GM12873 (cell line): ENCODE measurements at regions not wholly inside any gene's neighbourhood (a gene's known extent, or its start where the extent isn't known, plus 50 kb on each side); places are given as distances from the start of the nearest gene placed in this dataset.

Source experiments
- TF ChIP-seq, protein P1 (sequence below): IDR thresholded peaks from 2 replicates; pipeline ENCODE4 v1.5.1; 2012; ENCODE audit warnings: low read depth, mild to moderate bottlenecking, moderate library complexity, low read length, control low read depth; ENCODE audit not compliant: insufficient read depth; ENCODE audit errors: missing control alignments

DNA sequence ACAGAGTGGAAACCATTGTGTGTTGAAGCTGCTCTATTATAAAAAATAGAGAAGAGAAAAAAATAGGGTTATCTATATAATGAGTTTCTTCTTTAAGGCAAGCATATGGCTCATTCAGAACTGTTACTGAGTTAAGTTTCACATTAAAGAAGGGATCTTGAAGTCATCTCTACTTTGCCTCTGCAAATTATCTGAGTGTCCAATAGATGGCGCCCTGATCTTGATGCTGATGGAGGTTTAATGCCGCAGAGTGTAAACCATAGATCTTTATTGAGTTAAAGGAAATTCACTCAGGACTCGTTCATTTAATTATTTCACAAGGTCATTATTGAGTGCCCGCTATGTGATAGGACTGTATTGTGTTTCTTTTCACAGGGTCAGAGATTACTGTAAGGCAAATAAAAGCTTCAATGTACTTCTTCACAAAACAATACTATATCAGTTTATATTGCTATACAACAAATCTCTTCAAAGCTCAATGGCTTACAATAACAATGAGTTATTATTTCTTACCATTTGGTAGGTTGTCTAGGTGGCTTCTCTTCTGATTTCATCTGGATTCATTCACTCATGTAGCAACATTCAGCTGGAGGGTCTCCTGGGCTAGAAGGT, 171.4 kb downstream of the NSUN3 start:
- TF ChIP-seq, protein P1, sequence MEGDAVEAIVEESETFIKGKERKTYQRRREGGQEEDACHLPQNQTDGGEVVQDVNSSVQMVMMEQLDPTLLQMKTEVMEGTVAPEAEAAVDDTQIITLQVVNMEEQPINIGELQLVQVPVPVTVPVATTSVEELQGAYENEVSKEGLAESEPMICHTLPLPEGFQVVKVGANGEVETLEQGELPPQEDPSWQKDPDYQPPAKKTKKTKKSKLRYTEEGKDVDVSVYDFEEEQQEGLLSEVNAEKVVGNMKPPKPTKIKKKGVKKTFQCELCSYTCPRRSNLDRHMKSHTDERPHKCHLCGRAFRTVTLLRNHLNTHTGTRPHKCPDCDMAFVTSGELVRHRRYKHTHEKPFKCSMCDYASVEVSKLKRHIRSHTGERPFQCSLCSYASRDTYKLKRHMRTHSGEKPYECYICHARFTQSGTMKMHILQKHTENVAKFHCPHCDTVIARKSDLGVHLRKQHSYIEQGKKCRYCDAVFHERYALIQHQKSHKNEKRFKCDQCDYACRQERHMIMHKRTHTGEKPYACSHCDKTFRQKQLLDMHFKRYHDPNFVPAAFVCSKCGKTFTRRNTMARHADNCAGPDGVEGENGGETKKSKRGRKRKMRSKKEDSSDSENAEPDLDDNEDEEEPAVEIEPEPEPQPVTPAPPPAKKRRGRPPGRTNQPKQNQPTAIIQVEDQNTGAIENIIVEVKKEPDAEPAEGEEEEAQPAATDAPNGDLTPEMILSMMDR, result peak; percentile 63

DNA sequence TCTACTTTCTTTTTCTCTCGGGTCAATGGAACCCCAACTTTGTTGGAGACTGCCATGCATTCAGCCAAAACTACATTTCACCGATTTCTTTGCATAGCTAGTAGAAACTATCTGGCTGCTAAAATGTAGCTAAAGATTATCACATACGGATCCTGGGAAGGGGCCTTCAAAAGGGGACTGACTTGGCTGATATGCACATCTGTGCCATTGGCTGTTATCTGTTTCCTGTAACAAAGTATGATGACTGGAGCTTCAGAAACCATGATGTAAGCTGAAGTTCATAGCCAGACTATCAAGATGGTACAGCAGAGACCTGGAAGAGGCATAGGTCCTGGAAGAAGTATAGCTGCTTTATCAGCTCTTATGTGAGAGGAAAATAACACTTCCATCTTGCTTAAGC, 179.1 kb downstream of the NSUN3 start:
- TF ChIP-seq, protein P1, result no peak

DNA sequence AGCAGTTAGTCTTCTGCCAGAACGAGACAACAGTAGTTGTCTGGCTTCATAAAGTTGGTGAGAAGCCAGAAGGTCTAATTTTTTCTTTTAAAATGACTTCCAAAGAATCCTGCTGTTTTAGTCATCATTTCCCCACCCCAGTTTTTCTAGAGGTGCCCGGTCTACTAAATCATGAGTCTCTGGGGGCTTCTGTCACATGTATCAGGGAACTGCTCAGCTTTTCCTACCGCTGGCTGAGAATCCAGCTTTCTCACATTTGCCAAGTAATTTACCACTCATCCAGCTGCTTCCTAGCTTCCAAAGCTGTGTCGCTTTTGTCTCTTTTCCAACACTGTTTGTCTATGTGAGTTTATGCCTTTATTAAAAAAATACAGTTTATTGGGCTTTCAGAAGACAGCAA, 183.3 kb downstream of the NSUN3 start:
- TF ChIP-seq, protein P1, result no peak

DNA sequence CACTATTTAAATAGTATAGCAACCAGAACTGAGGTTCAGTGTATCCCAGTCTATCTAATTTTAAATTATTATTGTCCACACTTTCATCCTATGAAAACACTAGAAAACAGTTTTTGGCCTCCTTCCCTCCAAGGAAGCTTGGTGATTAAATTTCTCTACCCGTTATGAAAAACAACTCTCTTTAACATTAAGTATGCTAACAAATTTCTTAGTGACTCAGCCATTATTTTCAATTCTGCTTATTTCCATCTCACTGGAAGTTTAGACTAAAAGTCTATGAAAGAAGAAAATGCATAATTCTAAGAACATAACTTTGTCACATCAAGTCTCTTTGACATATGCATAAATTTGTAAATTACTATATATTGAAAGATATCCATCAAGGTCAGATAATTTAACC, 185.2 kb downstream of the NSUN3 start:
- TF ChIP-seq, protein P1, result no peak

DNA sequence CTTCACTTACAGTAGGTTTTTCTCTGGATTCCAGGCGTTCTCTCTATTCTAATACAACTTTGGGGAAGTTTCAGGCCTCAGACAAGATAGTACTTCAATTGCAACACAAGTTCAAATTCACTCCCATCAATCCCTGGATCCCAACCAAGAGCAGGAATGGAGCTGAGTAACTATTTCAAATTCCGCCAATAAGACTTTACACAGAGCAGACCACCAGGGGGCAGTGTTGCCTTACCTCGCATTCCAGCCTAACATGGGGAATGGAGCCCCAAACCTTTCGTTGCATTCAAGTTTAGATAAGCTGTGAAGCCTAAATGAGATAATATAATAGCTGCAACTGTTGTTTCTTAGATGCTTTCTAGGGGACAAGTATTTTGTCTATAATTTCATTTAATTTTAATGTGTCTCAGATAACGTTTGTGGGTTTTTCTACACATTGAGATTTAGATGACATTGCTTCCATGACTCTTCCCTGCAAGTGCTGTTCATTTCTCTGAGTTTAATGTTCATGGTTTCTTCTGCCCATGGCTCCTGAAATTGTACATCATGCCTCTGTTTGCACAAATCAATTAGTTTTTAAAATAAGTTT, 186.7 kb downstream of the NSUN3 start:
- TF ChIP-seq, protein P1, result peak; percentile 84

DNA sequence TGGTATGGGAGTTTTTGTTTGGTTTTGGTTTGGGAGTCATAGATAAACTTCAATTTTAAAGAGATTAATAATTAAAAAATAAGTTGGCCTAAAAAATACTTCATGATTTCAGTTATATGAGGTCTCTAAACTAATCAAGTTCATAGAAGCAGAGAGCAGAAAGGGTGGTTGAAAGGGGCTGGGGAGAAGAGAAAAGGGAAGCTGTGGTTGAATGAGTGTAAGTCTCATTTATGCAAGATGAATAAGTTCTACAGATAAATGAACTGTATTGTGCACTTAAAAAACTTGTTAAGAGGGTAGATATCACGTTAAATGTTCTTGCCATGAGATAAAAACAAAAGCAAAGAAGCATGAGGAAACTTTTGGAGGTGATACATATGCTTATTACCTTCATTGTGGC, 188.7 kb downstream of the NSUN3 start:
- TF ChIP-seq, protein P1, result no peak

DNA sequence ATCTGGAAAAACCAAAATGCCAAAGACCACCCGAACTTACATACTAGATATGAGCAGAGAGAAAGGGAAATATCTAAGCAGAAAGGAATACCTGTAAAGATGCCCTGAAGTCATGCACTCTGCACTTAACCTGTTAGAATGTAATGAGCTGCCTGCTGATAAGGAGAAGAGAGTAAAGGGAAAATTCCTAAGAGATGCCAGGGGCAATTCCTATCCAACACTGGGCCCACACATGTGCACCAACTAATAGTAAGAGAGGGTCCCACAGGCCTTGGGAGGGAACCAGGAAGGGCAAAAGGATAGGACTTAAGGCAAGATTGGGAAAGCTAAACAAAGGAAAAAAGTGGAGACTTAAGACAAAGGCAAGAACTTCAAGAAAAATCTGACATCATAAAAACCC, 189.5 kb downstream of the NSUN3 start:
- TF ChIP-seq, protein P1, result no peak
